D721Med (cell line): ENCODE measurements at regions not wholly inside any gene's neighbourhood (a gene's known extent, or its start where the extent isn't known, plus 50 kb on each side); places are given as distances from the start of the nearest gene placed in this dataset.
"Not testable (repeated sequence)": the region's sequence is repeated elsewhere in the genome, so short reads cannot be mapped to it uniquely, and the experiment has no call there.

Experiments
- DNase-seq: peaks from one replicate; pipeline ENCODE4 v3.0.0; 2011; ENCODE audit warnings: low spot score; ENCODE audit not compliant: insufficient read length
- FAIRE-seq: peaks from 2 replicates; lab custom pipeline; 2011; peaks lifted over from hg19 to GRCh38; lab: Jason Lieb, UNC
- TF ChIP-seq, protein P1 (sequence below): IDR thresholded peaks from 2 replicates; pipeline ENCODE4 v1.5.1; 2012; ENCODE audit warnings: mild to moderate bottlenecking, control low read depth; ENCODE audit not compliant: insufficient read depth; ENCODE audit errors: missing control alignments

DNA sequence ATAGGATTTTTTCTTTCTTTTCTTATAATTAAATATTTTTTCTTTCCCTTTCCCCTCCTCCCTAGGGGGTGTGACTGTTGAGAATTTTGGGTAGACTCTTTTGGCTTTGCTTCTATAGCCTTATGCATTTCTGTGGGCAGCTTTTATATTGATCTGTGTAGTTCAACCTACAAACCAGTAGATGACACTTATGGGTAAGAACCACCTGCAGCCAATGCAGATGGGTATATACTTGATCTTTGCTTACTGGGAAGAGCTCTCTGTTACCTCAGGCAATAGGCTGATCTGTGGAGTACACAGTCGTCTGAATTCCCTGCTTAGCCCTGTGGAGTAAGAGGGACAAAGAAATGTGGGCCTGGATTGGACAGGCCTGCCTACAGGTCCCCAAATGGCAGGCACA is 102.7 kb upstream of the STARD4 start:
- FAIRE-seq (no peak), DNase-seq (no peak)
- TF ChIP-seq, protein P1, sequence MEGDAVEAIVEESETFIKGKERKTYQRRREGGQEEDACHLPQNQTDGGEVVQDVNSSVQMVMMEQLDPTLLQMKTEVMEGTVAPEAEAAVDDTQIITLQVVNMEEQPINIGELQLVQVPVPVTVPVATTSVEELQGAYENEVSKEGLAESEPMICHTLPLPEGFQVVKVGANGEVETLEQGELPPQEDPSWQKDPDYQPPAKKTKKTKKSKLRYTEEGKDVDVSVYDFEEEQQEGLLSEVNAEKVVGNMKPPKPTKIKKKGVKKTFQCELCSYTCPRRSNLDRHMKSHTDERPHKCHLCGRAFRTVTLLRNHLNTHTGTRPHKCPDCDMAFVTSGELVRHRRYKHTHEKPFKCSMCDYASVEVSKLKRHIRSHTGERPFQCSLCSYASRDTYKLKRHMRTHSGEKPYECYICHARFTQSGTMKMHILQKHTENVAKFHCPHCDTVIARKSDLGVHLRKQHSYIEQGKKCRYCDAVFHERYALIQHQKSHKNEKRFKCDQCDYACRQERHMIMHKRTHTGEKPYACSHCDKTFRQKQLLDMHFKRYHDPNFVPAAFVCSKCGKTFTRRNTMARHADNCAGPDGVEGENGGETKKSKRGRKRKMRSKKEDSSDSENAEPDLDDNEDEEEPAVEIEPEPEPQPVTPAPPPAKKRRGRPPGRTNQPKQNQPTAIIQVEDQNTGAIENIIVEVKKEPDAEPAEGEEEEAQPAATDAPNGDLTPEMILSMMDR = no peak

DNA sequence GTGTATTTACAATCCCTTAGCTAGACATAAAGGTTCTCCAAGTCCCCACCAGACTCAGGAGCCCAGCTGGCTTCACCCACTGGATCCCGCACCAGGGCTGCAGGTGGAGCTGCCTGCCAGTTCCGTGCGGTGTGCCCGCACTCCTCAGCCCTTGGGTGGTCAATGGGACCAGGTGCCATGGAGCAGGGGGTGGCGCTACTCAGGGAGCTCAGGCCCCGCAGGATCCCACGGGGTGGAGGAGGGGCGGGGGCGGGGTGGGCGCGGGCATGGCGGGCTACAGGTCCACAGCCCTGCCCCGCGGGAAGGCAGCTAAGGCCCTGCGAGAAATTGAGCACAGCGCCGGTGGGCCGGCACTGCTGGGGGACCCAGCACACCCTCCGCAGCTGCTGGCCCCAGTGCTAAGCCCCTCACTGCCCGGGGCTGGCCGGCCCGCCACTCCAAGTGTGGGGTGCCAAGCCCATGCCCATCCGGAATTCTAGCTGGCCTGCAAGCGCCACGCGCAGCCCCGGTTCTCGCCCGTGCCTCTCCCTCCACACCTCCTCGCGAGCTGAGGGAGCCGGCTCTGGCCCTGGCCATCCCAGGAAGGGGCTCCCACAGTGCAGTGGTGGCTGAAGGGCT is 99.8 kb upstream of the STARD4 start:
- not testable (repeated sequence) for FAIRE-seq

DNA sequence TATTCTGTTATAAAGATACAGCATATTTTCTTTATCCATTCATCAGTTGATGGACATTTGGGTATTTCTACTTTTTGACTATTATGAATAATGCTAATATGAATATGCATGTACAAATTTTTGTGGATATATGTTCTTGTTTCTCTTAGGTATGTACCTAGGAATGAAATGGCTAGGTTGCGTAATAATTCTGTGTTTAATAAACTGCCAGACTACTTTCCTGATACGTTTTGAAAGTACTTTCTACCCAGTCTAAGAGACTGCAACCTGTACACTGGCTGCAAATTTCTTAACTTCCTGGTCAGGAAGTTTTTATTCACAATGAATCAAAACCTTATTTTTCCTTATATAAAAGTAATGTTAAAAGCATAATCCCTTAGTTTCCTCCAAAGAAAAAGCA is 93.9 kb upstream of the STARD4 start:
- TF ChIP-seq, protein P1 = no peak
- FAIRE-seq = no peak

More for the DNA sequence above, 99.8 kb upstream of the STARD4 start:
- DNase-seq = not testable (repeated sequence)

DNA sequence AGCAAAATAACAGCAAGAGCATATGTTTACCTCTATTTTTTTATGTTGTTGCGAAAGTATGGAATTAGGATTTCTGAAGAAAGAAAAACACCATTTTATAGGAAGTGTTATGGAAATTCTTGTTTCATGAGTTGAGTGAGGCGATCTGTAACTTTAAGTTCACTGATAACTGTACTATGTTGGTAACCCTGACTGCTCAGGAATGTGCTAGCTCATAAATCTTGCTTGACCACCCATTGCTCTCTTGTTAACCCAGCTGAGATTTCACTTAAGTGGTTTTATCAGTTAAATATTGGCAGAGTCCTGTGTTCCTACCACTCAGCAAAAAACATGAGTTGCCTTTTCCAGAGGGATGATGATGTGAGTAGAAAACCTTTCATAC is 91.1 kb upstream of the STARD4 start:
- FAIRE-seq (no peak), DNase-seq (no peak)
- TF ChIP-seq, protein P1 = no peak

More for the DNA sequence above, 93.9 kb upstream of the STARD4 start:
- no peak for DNase-seq

DNA sequence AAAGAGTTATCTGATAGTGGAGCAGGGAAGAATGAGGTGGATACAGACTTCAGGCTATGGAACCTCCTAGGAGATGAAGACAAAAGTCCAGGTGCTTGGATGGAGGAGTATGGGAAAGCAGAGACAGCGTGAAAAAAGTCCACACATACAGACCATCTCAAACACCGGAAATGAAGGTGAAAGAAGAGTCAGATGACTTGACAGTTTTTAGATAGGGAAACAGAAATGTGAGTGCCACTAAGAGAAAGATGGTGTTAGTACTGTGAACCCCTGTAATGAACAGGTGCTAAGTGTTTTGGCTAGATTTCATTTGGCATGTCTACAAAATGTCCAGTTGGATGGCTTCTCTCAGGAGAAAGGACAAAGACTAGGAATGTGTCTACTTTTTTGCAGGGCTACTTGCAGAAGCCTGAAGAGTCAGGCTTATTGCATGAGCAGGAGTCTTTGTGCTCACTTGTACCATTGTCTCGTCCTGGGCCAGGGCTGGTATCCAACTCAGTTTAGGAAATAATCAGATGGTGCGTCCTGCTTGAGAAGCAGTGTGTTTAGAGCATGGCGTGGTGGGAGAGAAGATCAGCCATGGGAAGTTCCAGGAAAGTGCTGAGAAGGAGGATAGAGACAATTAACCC is 90.6 kb upstream of the STARD4 start:
- no peak for FAIRE-seq
- DNase-seq = no peak
- TF ChIP-seq, protein P1 = no peak

DNA sequence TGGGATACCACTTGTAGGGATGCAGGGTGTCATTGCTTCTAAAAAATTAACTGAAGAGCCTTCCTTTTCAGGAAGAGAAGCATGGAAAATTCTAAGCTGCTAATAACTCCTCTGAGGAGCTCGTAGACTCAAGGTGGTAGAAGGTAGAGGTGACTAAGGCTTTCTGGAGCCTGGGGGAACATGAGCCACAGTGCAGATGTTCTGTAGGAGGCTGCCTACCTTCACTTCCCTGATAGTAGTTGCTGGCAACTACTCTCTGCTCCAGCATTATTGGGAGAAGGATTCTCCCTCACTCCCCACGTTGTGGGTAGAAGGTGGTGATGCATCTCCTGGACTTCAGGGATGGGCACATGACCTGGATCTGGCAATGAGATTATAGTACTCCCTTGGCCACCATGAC is 86.7 kb upstream of the STARD4 start:
- no peak for DNase-seq
- no peak for FAIRE-seq
- TF ChIP-seq, protein P1 = no peak

DNA sequence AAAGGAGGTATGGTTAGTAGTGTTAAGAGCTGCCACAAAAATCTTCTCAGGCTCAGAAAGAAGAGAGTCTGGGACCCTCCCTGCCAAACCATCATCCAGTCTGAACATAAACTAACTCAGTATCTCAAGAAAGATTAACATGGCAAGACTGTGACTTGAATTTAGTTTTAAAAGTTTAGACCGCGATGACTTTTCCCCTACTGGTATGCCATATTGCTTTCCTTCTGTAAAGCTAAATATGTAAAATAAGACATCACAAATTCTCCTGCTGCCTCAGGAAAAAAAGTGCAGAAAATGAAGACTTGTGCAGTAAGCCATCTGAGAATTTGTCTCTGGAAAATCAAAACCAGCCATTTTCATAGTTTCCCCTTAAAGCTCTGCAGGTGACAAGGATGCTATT is 85.2 kb upstream of the STARD4 start:
- DNase-seq (no peak), FAIRE-seq (no peak)
- TF ChIP-seq, protein P1 = no peak
